ENCODE measurements at regions not wholly inside any gene's neighbourhood (a gene's known extent, or its start where the extent isn't known, plus 50 kb on each side); places are given as distances from the start of the nearest gene placed in this dataset.

DNA sequence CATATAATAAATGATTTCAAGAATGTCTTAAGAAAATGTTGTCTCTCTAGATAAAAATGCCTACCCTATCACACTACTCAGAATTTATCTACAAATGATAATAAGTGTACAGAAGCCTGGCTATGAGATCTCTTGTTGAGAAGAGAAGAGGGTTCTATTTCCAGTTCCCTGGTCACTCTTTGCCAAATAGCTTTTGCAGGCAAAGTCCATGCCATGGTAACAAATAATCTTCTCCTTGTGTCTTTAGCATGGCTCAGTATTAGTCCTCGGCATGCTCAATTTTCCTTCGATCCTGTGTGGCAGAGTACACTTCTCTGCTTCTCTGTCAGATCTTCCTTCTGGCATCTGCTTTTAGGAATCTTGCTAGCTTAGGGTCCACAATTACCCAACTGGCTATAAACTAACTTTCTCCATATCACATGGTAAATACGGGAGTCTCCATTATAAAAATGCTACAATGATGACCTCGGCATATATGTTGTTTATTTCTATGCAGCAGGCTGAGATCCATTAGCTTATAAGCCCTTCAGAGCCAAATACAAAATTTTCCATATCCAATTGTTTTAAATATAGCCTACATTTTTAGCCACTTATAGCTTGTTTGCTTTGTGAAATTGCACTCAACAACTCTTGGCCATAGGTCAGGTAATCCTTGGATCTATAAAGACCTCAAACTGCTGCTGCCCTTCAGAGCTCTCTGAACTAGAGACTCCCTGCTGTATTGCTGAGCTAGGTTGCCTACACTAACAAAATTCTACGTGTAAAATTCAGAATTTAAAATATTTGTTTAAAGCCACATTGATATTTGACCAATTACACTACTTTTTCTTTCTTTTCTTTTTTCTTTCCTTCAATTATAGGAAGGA lies 157.5 kb downstream of the FSIP2 start:
- H3K36me3 ChIP-seq: no peaks in the 10 kb centered on the region
- no peak overlapping the region for H3K27ac ChIP-seq
- 87% methylated on average over 5 of the region's 5 CpGs for WGBS
- H3K4me3 ChIP-seq: no peak overlapping the region
- DNase-seq (ENCODE audit: low spot score): no peak
- intact Hi-C loops (cut with DNase I): no loop called here
- no peaks in the 10 kb centered on the region for H3K4me1 ChIP-seq (replicated peaks)
- no peak for TF ChIP-seq POLR2AphosphoS5 (IDR thresholded peaks at IDR 0.05)
- TF ChIP-seq, protein P1, sequence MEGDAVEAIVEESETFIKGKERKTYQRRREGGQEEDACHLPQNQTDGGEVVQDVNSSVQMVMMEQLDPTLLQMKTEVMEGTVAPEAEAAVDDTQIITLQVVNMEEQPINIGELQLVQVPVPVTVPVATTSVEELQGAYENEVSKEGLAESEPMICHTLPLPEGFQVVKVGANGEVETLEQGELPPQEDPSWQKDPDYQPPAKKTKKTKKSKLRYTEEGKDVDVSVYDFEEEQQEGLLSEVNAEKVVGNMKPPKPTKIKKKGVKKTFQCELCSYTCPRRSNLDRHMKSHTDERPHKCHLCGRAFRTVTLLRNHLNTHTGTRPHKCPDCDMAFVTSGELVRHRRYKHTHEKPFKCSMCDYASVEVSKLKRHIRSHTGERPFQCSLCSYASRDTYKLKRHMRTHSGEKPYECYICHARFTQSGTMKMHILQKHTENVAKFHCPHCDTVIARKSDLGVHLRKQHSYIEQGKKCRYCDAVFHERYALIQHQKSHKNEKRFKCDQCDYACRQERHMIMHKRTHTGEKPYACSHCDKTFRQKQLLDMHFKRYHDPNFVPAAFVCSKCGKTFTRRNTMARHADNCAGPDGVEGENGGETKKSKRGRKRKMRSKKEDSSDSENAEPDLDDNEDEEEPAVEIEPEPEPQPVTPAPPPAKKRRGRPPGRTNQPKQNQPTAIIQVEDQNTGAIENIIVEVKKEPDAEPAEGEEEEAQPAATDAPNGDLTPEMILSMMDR (IDR thresholded peaks at IDR 0.05): no peak
- TF ChIP-seq POLR2A (IDR thresholded peaks at IDR 0.05): no peak
- H3K27me3 ChIP-seq (replicated peaks; ENCODE audit: insufficient read depth): no peaks in the 10 kb centered on the region
- H3K9me3 ChIP-seq: no peaks in the 10 kb centered on the region

DNA sequence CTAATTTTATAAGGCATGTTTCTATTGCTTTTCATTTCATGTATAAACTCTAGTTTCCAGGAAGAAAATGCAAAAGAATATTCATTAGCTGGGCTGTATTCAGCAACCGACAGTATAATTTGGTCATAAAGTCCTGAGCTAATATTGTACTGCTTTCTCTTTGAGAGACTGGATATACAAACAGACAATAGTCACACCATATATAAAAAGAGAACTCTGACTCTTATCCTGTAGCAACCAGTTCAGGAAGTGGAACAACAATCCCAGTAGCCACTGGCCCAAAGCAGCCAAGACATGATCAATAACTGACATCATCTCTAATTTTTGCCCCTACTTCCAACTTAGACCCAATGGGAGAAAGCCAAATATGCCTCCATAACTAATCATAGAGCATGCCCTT lies 160.8 kb downstream of the FSIP2 start:
- Histone ChIP-seq H3K27me3 (replicated peaks; ENCODE audit: insufficient read depth) (no peaks in the 10 kb centered on the region), H3K27ac (no peak overlapping the region), H3K4me1 (replicated peaks) (no peaks in the 10 kb centered on the region), H3K4me3 (no peak overlapping the region), H3K36me3 (no peaks in the 10 kb centered on the region), H3K9me3 (no peaks in the 10 kb centered on the region)
- intact Hi-C loops (cut with DNase I): no loop called here
- no peak for DNase-seq (ENCODE audit: low spot score)
- 68% methylated on average over 1 of the region's 1 CpG for WGBS
- TF ChIP-seq, protein P1 (IDR thresholded peaks at IDR 0.05): no peak
- TF ChIP-seq POLR2AphosphoS5 (IDR thresholded peaks at IDR 0.05) (no peak), POLR2A (IDR thresholded peaks at IDR 0.05) (no peak)

DNA sequence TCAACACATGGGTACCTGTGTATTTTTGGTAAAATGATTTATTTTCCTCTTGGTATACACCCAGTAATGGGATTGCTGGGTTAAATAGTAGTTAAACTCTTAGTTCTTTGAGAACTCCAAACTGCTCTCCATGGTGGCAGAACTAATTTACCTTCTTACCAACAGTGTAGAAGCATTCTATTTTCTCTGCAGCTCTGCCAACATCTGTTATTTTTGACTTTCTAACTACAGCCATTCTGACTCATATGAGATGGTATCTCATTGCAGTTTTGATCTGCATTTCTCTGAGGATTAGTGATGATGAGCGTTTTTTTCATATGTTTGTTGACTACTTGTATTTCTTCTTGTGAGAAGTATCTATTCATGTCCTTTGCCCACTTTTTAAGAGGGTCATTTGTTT lies 180.6 kb downstream of the FSIP2 start:
- 81% methylated on average over 1 of the region's 1 CpG for WGBS
- Histone ChIP-seq H3K27me3 (replicated peaks; ENCODE audit: insufficient read depth) (no peaks in the 10 kb centered on the region), H3K36me3 (no peaks in the 10 kb centered on the region), H3K9me3 (no peaks in the 10 kb centered on the region), H3K4me3 (no peak overlapping the region), H3K27ac (no peak overlapping the region), H3K4me1 (replicated peaks) (no peaks in the 10 kb centered on the region)
- TF ChIP-seq, protein P1 (IDR thresholded peaks at IDR 0.05): no peak
- TF ChIP-seq POLR2A (IDR thresholded peaks at IDR 0.05) (no peak), POLR2AphosphoS5 (IDR thresholded peaks at IDR 0.05) (no peak)
- DNase-seq (ENCODE audit: low spot score): no peak
- intact Hi-C loops (cut with DNase I): no loop called here

DNA sequence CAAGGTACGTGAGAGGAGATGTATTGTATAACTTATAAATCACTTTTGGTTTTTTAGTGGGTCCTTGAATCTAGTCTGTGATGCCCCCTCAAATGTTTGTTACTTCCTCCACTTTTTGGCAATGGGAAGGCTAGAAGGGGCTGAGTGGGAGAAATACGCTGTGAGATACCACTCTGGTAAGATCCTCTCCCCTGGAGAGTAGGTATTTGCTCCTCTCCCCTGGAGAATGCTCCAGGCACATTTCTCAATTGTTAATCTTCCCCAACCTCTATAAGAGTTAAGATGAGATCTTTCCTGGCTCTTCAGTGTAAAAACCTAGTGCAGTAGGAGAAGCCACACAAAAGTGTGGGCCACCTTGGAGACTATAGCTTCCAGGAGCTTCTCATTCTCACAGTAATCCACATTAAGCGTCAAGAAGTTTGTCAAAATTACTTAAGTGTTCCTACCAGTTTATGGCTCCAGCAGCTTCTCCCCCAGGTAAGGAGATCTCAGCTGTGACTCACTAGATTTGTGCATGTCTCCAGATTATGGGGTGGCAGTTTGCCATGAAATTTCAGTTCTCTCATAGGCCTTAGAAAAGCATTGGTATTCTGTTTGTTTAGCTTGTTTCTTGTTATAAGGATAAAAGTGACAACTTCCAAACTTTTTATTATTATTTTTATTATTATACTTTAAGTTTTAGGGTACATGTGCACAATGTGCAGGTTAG lies 182.6 kb downstream of the FSIP2 start:
- H3K27me3 ChIP-seq (replicated peaks; ENCODE audit: insufficient read depth): no peaks in the 10 kb centered on the region
- TF ChIP-seq POLR2AphosphoS5 (IDR thresholded peaks at IDR 0.05) (no peak), POLR2A (IDR thresholded peaks at IDR 0.05) (no peak)
- TF ChIP-seq, protein P1 (IDR thresholded peaks at IDR 0.05): no peak
- 95% methylated on average over 3 of the region's 3 CpGs for WGBS
- H3K27ac ChIP-seq: no peak overlapping the region
- intact Hi-C loops (cut with DNase I): no loop called here
- DNase-seq (ENCODE audit: low spot score): no peak
- no peak overlapping the region for H3K4me3 ChIP-seq
- H3K4me1 ChIP-seq (replicated peaks): no peaks in the 10 kb centered on the region
- H3K36me3 ChIP-seq: no peaks in the 10 kb centered on the region
- no peaks in the 10 kb centered on the region for H3K9me3 ChIP-seq

Measured in prostate gland (tissue), 2 donors.